Heart left ventricle (tissue), 16 donors: ENCODE measurements at regions not wholly inside any gene's neighbourhood (a gene's known extent, or its start where the extent isn't known, plus 50 kb on each side); places are given as distances from the start of the nearest gene placed in this dataset.

Source experiments
- ATAC-seq, 4 donors: fragments of 200-7000 bp; cut with Tn5 transposase; one replicate each; pipeline ENCODE4 v1.9.1; 2020 to 2022; ENCODE audit warnings: moderate library complexity in 4 of 4, mild to moderate bottlenecking in 3 of 4, moderate number of reproducible peaks in 1 of 4
- DNase-seq, 5 donors: peaks; one replicate each; pipeline ENCODE4 v3.0.0-alpha.2; 2020
- H3K27ac ChIP-seq, 12 donors: fragments of 200-600 bp; sonication (generic) in 4 of 12; one replicate each; pipeline versions ENCODE4 v1.5.0 to v1.8.0; 2016 to 2022; ENCODE audit warnings: mild to moderate bottlenecking in 2 of 12
- H3K27me3 ChIP-seq, 9 donors: fragments of 200-600 bp; sonication (generic) in 2 of 9; one replicate each; pipeline versions ENCODE4 v1.5.1 to v1.8.0; 2016 to 2022; ENCODE audit warnings: mild to moderate bottlenecking in 3 of 9
- H3K36me3 ChIP-seq, 9 donors: fragments of 200-600 bp; sonication (generic) in 2 of 9; one replicate each; pipeline versions ENCODE4 v1.5.0 to v1.8.0; 2018 to 2022; ENCODE audit warnings: mild to moderate bottlenecking in 2 of 9
- H3K4me1 ChIP-seq, 12 donors: fragments of 200-600 bp; sonication (generic) in 4 of 12; one replicate each; pipeline versions ENCODE4 v1.5.0 to v1.8.0; 2016 to 2022; ENCODE audit warnings: mild to moderate bottlenecking in 3 of 12
- H3K4me3 ChIP-seq, 12 donors: fragments of 200-600 bp; sonication (generic) in 4 of 12; one replicate each; pipeline versions ENCODE4 v1.5.0 to v1.8.0; 2017 to 2022; ENCODE audit warnings: mild to moderate bottlenecking in 9 of 12, moderate library complexity in 4 of 12
- H3K9me3 ChIP-seq, 12 donors: fragments of 200-600 bp; sonication (generic) in 4 of 12; one replicate each; pipeline versions ENCODE4 v1.5.0 to v1.8.0; 2016 to 2022; ENCODE audit warnings: mild to moderate bottlenecking in 1 of 12
- CTCF ChIP-seq, 12 donors: fragments of 200-600 bp; sonication (generic) in 4 of 12; IDR thresholded peaks; one replicate each; pipeline versions ENCODE4 v1.5.0 to v1.8.0; 2018 to 2022; ENCODE audit warnings: antibody characterized with exemption in 12 of 12, mild to moderate bottlenecking in 5 of 12
- POLR2A ChIP-seq, 2 donors: fragments of 450-650 bp; IDR thresholded peaks; one replicate each; pipeline ENCODE4 v1.6.1; 2017; ENCODE audit warnings: antibody characterized with exemption in 2 of 2, mild to moderate bottlenecking in 2 of 2, moderate library complexity in 2 of 2
- WGBS, 4 donors: extraction: QIAGEN DNeasy Blood & Tissue Kit in 2 of 4; methylation state at CpG; one replicate each; pipeline versions ENCODE4 v1.1.5 to v1.1.7; 2013 to 2018; 5-methylcytosine and 5-hydroxymethylcytosine counted together
- intact Hi-C, 10 donors: fragments of 100-400 bp; cut with DNase I; formaldehyde crosslinking; loops; one replicate each; pipeline versions ENCODE4 v1.11.1 to v1.14.2; 2022
- donor health status: ischemic (EF 13 %, LVEDD 7.1; RV severe dilation, severe dysfunction).
- donor health status: healthy with polysubstance abuse.
- donor health status: DM: no; HTN: yes; CAD: no.
- donor health status: DM: no; HTN: no; CAD: no.
- donor health status: ischemic (EF 25% LVEDD 6.9; RV normal size, moderate dysfunction).
- donor health status: ischemic (EF 25% LVEDD 5.7; RV mildly dilated, moderate dysfunction).
- donor health status: healthy.
- donor health status: DM: yes; HTN: yes; CAD: no.
- donor health status: ischemic (EF 35%, LVEDD 5.7; RV mildly dilated, moderate dysfunction).
- donor health status: nonischemic (EF 11% LVEDD 7.7; RV severe dilation, severe dysfunction).
- donor health status: DM: yes; HTN: yes; CAD: no.
- donor health status: PGD.
- donor health status: ischemic (EF 29% LVEDD 5.4; RV normal size, mild dysfunction).
- donor health status: nonischemic (EF 23%, LVEDD 6.1; RV moderate dilation, normal function).

- ATAC-seq = no peak
- 78 to 85% (median 79%) methylated on average over 3 of the region's 3 CpGs for WGBS, 4 donors
- Histone ChIP-seq H3K27me3 (peaks cover 0 to 22% (median 0%) of the 10 kb centered on the region in 9 donors), H3K36me3 (no peaks in the 10 kb centered on the region), H3K4me3 (no peak overlapping the region), H3K27ac (no peak overlapping the region), H3K4me1 (no peaks in the 10 kb centered on the region), H3K9me3 (no peaks in the 10 kb centered on the region)
- TF ChIP-seq CTCF (IDR thresholded peaks at IDR 0.05) = no peak
- no peak for TF ChIP-seq POLR2A (IDR thresholded peaks at IDR 0.05)
- intact Hi-C loops = no loop called here
- DNase-seq = no peak
Measured at GRCh38 chrX:109274806-109275205, 207.1 kb downstream of the GUCY2F start.

GRCh38 chrX:109270580-109271484, 211.1 kb downstream of the GUCY2F start:
- WGBS, 4 donors = 46 to 63% (median 57%) methylated on average over 2 of the region's 2 CpGs
- no peaks in the 10 kb centered on the region for H3K9me3 ChIP-seq
- no peaks in the 10 kb centered on the region for H3K36me3 ChIP-seq
- peaks cover 0 to 11% (median 0%) of the 10 kb centered on the region in 9 donors for H3K27me3 ChIP-seq
- DNase-seq (no peak), ATAC-seq (no peak)
- no peaks in the 10 kb centered on the region for H3K4me1 ChIP-seq
- no peak overlapping the region for H3K27ac ChIP-seq
- intact Hi-C loops = no loop called here
- no peak overlapping the region for H3K4me3 ChIP-seq
- TF ChIP-seq CTCF (IDR thresholded peaks at IDR 0.05) (no peak), POLR2A (IDR thresholded peaks at IDR 0.05) (no peak)

GRCh38 chrX:109268340-109268739, 213.5 kb downstream of the GUCY2F start:
- TF ChIP-seq POLR2A (IDR thresholded peaks at IDR 0.05) (no peak), CTCF (IDR thresholded peaks at IDR 0.05) (no peak)
- H3K27ac ChIP-seq = no peak overlapping the region
- DNase-seq (no peak), ATAC-seq (no peak)
- H3K4me3 ChIP-seq = no peak overlapping the region
- no peaks in the 10 kb centered on the region for H3K4me1 ChIP-seq
- peaks cover 0 to 6% (median 0%) of the 10 kb centered on the region in 9 donors for H3K27me3 ChIP-seq
- no peaks in the 10 kb centered on the region for H3K36me3 ChIP-seq
- H3K9me3 ChIP-seq = peaks cover 0 to 6% (median 0%) of the 10 kb centered on the region in 12 donors
- intact Hi-C loops = no loop called here

- Histone ChIP-seq H3K27me3 (peaks cover 0 to 6% (median 0%) of the 10 kb centered on the region in 9 donors), H3K4me1 (no peaks in the 10 kb centered on the region), H3K4me3 (no peak overlapping the region), H3K27ac (no peak overlapping the region), H3K36me3 (no peaks in the 10 kb centered on the region), H3K9me3 (peaks cover 0 to 14% (median 0%) of the 10 kb centered on the region in 12 donors)
- DNase-seq (no peak), ATAC-seq (no peak)
- no peak for TF ChIP-seq POLR2A (IDR thresholded peaks at IDR 0.05)
- no peak for TF ChIP-seq CTCF (IDR thresholded peaks at IDR 0.05)
- intact Hi-C loops = no loop called here
Measured at GRCh38 chrX:109266034-109266433, 215.9 kb downstream of the GUCY2F start.
